CD4-positive, alpha-beta T cell (primary cell): ENCODE measurements at regions not wholly inside any gene's neighbourhood (a gene's known extent, or its start where the extent isn't known, plus 50 kb on each side); places are given as distances from the start of the nearest gene placed in this dataset.

ENCODE experiments used
- ATAC-seq: fragments of 200-7000 bp; cut with Tn5 transposase; one replicate; pipeline ENCODE4 v1.10.0; 2022; ENCODE audit warnings: mild to moderate bottlenecking; ENCODE audit not compliant: poor library complexity
- CTCF ChIA-PET: fragments of 350-600 bp; sonication (Branson Sonifier 250); formaldehyde crosslinking; loops from one replicate; lab custom pipeline; 2021; ENCODE audit warnings: antibody characterized with exemption, inconsistent platforms; lab: Charles Lee
- POLR2A ChIA-PET: fragments of 350-600 bp; sonication (Branson Sonifier 250); formaldehyde crosslinking; loops from one replicate; lab custom pipeline; 2021; ENCODE audit warnings: antibody characterized with exemption, inconsistent platforms; lab: Charles Lee
- DNase-seq, 14 experiments: peaks; one replicate each; pipeline ENCODE4 v3.0.0-alpha.2; 2013 to 2020; ENCODE audit warnings: mixed read lengths in 2 of 14
- H3K27ac ChIP-seq, 2 donors: one replicate each; pipeline versions ENCODE4 v1.5.1 to v1.7.0; 2013; ENCODE audit warnings: low read length in 2 of 2, low read depth in 1 of 2, mild to moderate bottlenecking in 1 of 2
- H3K27me3 ChIP-seq, 2 experiments: 1 replicate in 1 of 2; 2 replicates in 1 of 2; pipeline versions ENCODE4 v1.6.1 to v1.7.0; 2013; ENCODE audit warnings: low read length in 2 of 2, control low read depth in 1 of 2, mild to moderate bottlenecking in 1 of 2, moderate library complexity in 1 of 2; ENCODE audit not compliant: insufficient read depth in 2 of 2, control insufficient read depth in 1 of 2
- H3K36me3 ChIP-seq: one replicate; pipeline ENCODE4 v1.6.1; 2013; ENCODE audit warnings: low read length, control low read depth; ENCODE audit not compliant: insufficient read depth
- H3K4me1 ChIP-seq: one replicate; pipeline ENCODE4 v1.6.1; 2013; ENCODE audit warnings: low read length, control low read depth; ENCODE audit not compliant: insufficient read depth
- H3K4me3 ChIP-seq: one replicate; pipeline ENCODE4 v1.5.1; 2013; ENCODE audit warnings: mild to moderate bottlenecking, low read length, moderate library complexity
- H3K9me3 ChIP-seq, 2 experiments: 1 replicate in 1 of 2; 2 replicates in 1 of 2; pipeline versions ENCODE4 v1.6.1 to v1.7.0; 2013; ENCODE audit warnings: low read length in 2 of 2, mild to moderate bottlenecking in 2 of 2, control low read depth in 1 of 2, moderate library complexity in 1 of 2; ENCODE audit not compliant: control insufficient read depth in 1 of 2, insufficient read depth in 1 of 2
- H3K27ac Mint-ChIP-seq: one replicate; pipeline ENCODE4 v1.8.0; 2020; ENCODE audit warnings: mixed read lengths
- H3K27me3 Mint-ChIP-seq: one replicate; pipeline ENCODE4 v1.8.0; 2021; ENCODE audit warnings: mixed read lengths
- H3K36me3 Mint-ChIP-seq: one replicate; pipeline ENCODE4 v1.8.0; 2021; ENCODE audit warnings: low read depth, mixed read lengths
- H3K4me1 Mint-ChIP-seq: one replicate; pipeline ENCODE4 v1.8.0; 2021; ENCODE audit warnings: low read depth, mixed read lengths
- H3K4me3 Mint-ChIP-seq: one replicate; pipeline ENCODE4 v1.8.0; 2020; ENCODE audit warnings: mild to moderate bottlenecking, mixed read lengths
- H3K9me3 Mint-ChIP-seq: one replicate; pipeline ENCODE4 v1.8.0; 2020; ENCODE audit warnings: mixed read lengths
- CTCF ChIP-seq: fragments of 200-600 bp; IDR thresholded peaks from one replicate; pipeline ENCODE4 v1.8.0; 2022; ENCODE audit warnings: antibody characterized with exemption, mild to moderate bottlenecking
- intact Hi-C, 2 experiments: fragments of 100-400 bp; cut with DNase I in 1 of 2; cut with micrococcal nuclease in 1 of 2; formaldehyde crosslinking; loops; one replicate each; pipeline versions ENCODE4 v1.15.1 to v1.9.0; 2023 to 2025; cut with DNase I, micrococcal nuclease

- H3K4me1 Mint-ChIP-seq: no peaks in the 10 kb centered on the region
These were observed 749.9 kb downstream of the HACE1 start for GRCh38 chr6:104109806-104110205.

GRCh38 chr6:104108634-104109033 is 751.1 kb downstream of the HACE1 start:
- Mint-ChIP-seq H3K4me1 (no peaks in the 10 kb centered on the region), H3K27ac (no peak overlapping the region), H3K36me3 (no peaks in the 10 kb centered on the region), H3K9me3 (peaks cover 4% of the 10 kb centered on the region), H3K4me3 (no peak overlapping the region), H3K27me3 (no peaks in the 10 kb centered on the region)
- ChIA-PET POLR2A (no interaction called here), CTCF (no interaction called here)
- ATAC-seq: no peak
- Histone ChIP-seq H3K36me3 (no peaks in the 10 kb centered on the region), H3K4me1 (no peaks in the 10 kb centered on the region), H3K4me3 (no peak overlapping the region), H3K9me3 (no peaks in the 10 kb centered on the region), H3K27ac (no peak overlapping the region), H3K27me3 (no peaks in the 10 kb centered on the region)
- no peak for DNase-seq
- TF ChIP-seq CTCF: no peak
- intact Hi-C loops: no loop called here

More at GRCh38 chr6:104109806-104110205, 749.9 kb downstream of the HACE1 start:
- Histone ChIP-seq H3K4me3 (no peak overlapping the region), H3K27ac (no peak overlapping the region), H3K4me1 (no peaks in the 10 kb centered on the region), H3K9me3 (no peaks in the 10 kb centered on the region), H3K36me3 (no peaks in the 10 kb centered on the region), H3K27me3 (no peaks in the 10 kb centered on the region)
- no peak for DNase-seq
- H3K27ac Mint-ChIP-seq: no peak overlapping the region
- POLR2A ChIA-PET: no interaction called here
- no peaks in the 10 kb centered on the region for H3K27me3 Mint-ChIP-seq
- TF ChIP-seq CTCF: no peak
- CTCF ChIA-PET: no interaction called here
- intact Hi-C loops: no loop called here
- H3K4me3 Mint-ChIP-seq: no peak overlapping the region
- peaks cover 4% of the 10 kb centered on the region for H3K9me3 Mint-ChIP-seq
- no peak for ATAC-seq
- no peaks in the 10 kb centered on the region for H3K36me3 Mint-ChIP-seq

- ChIA-PET POLR2A (no interaction called here), CTCF (no interaction called here)
- Mint-ChIP-seq H3K4me3 (no peak overlapping the region), H3K27ac (no peak overlapping the region), H3K36me3 (no peaks in the 10 kb centered on the region), H3K27me3 (no peaks in the 10 kb centered on the region), H3K9me3 (no peaks in the 10 kb centered on the region), H3K4me1 (no peaks in the 10 kb centered on the region)
- Histone ChIP-seq H3K27me3 (no peaks in the 10 kb centered on the region), H3K9me3 (no peaks in the 10 kb centered on the region), H3K4me3 (no peak overlapping the region), H3K27ac (no peak overlapping the region), H3K4me1 (no peaks in the 10 kb centered on the region), H3K36me3 (no peaks in the 10 kb centered on the region)
- no peak for TF ChIP-seq CTCF
- DNase-seq (no peak), ATAC-seq (no peak)
- intact Hi-C loops: no loop called here
These were observed 763.9 kb downstream of the HACE1 start for GRCh38 chr6:104095661-104096416.
